ENCODE measurements at regions not wholly inside any gene's neighbourhood (a gene's known extent, or its start where the extent isn't known, plus 50 kb on each side); places are given as distances from the start of the nearest gene placed in this dataset.

GRCh38 chr2:180150606-180151005 lies 143.5 kb upstream of the CWC22 start:
- no peak overlapping the region for H3K4me3 Mint-ChIP-seq (ENCODE audit: unreplicated experiment)
- ChIA-PET CTCF (interaction anchor here (0.6 to 0.9 kb wide), 2 partner anchors 27 to 98 kb away, joined by 3 read pairs; no protein-coding TSS in a partner anchor), POLR2A (no interaction called here)
- intact Hi-C loops (cut with micrococcal nuclease) = no loop called here
- no TSS peak for BruUV-seq (replicated peaks)
- TF ChIP-seq CTCF (IDR thresholded peaks at IDR 0.05; ENCODE audit: unreplicated experiment) = no peak
- no peaks in the 10 kb centered on the region for H3K36me3 Mint-ChIP-seq (ENCODE audit: insufficient read depth, unreplicated experiment)
- H3K27ac Mint-ChIP-seq (ENCODE audit: low read depth, unreplicated experiment) = no peak overlapping the region
- H3K4me1 Mint-ChIP-seq (ENCODE audit: insufficient read depth, unreplicated experiment) = no peaks in the 10 kb centered on the region
- no peak for DNase-seq (ENCODE audit: unreplicated experiment)
- H3K9me3 Mint-ChIP-seq (ENCODE audit: unreplicated experiment) = no peaks in the 10 kb centered on the region
- H3K27me3 Mint-ChIP-seq (ENCODE audit: insufficient read depth, unreplicated experiment) = no peaks in the 10 kb centered on the region

- H3K36me3 Mint-ChIP-seq (ENCODE audit: insufficient read depth, unreplicated experiment) = no peaks in the 10 kb centered on the region
- no peak overlapping the region for H3K27ac Mint-ChIP-seq (ENCODE audit: low read depth, unreplicated experiment)
- H3K4me3 Mint-ChIP-seq (ENCODE audit: unreplicated experiment) = no peak overlapping the region
- TF ChIP-seq CTCF (IDR thresholded peaks at IDR 0.05; ENCODE audit: unreplicated experiment) = no peak
- DNase-seq (ENCODE audit: unreplicated experiment) = no peak
- no peaks in the 10 kb centered on the region for H3K4me1 Mint-ChIP-seq (ENCODE audit: insufficient read depth, unreplicated experiment)
- ChIA-PET CTCF (interaction anchor here (0.6 to 2.0 kb wide), 2 partner anchors 21 to 373 kb away, joined by 3 to 5 read pairs; no protein-coding TSS in a partner anchor), POLR2A (no interaction called here)
- BruUV-seq (replicated peaks) = no TSS peak
- intact Hi-C loops (cut with micrococcal nuclease) = no loop called here
- H3K27me3 Mint-ChIP-seq (ENCODE audit: insufficient read depth, unreplicated experiment) = no peaks in the 10 kb centered on the region
- H3K9me3 Mint-ChIP-seq (ENCODE audit: unreplicated experiment) = no peaks in the 10 kb centered on the region
Measured at GRCh38 chr2:180146541-180146940, 139.4 kb upstream of the CWC22 start.

- no peak for DNase-seq (ENCODE audit: unreplicated experiment)
- BruUV-seq (replicated peaks) = no TSS peak
- Mint-ChIP-seq H3K27ac (ENCODE audit: low read depth, unreplicated experiment) (no peak overlapping the region), H3K9me3 (ENCODE audit: unreplicated experiment) (no peaks in the 10 kb centered on the region), H3K4me3 (ENCODE audit: unreplicated experiment) (no peak overlapping the region), H3K27me3 (ENCODE audit: insufficient read depth, unreplicated experiment) (no peaks in the 10 kb centered on the region), H3K4me1 (ENCODE audit: insufficient read depth, unreplicated experiment) (no peaks in the 10 kb centered on the region), H3K36me3 (ENCODE audit: insufficient read depth, unreplicated experiment) (no peaks in the 10 kb centered on the region)
- intact Hi-C loops (cut with micrococcal nuclease) = no loop called here
- ChIA-PET POLR2A (no interaction called here), CTCF (interaction anchor here (0.6 to 2.0 kb wide), 2 partner anchors 21 to 374 kb away, joined by 3 to 5 read pairs; no protein-coding TSS in a partner anchor)
- TF ChIP-seq CTCF (IDR thresholded peaks at IDR 0.05; ENCODE audit: unreplicated experiment) = no peak
Measured at GRCh38 chr2:180146114-180146513, 139.0 kb upstream of the CWC22 start.

GRCh38 chr2:180145163-180145562 lies 138.1 kb upstream of the CWC22 start:
- Mint-ChIP-seq H3K9me3 (ENCODE audit: unreplicated experiment) (no peaks in the 10 kb centered on the region), H3K4me1 (ENCODE audit: insufficient read depth, unreplicated experiment) (no peaks in the 10 kb centered on the region), H3K27me3 (ENCODE audit: insufficient read depth, unreplicated experiment) (no peaks in the 10 kb centered on the region), H3K36me3 (ENCODE audit: insufficient read depth, unreplicated experiment) (no peaks in the 10 kb centered on the region), H3K27ac (ENCODE audit: low read depth, unreplicated experiment) (no peak overlapping the region), H3K4me3 (ENCODE audit: unreplicated experiment) (no peak overlapping the region)
- DNase-seq (ENCODE audit: unreplicated experiment) = no peak
- intact Hi-C loops (cut with micrococcal nuclease) = no loop called here
- ChIA-PET CTCF (no interaction called here), POLR2A (no interaction called here)
- no TSS peak for BruUV-seq (replicated peaks)
- TF ChIP-seq CTCF (IDR thresholded peaks at IDR 0.05; ENCODE audit: unreplicated experiment) = no peak
